PC-3 (cell line): ENCODE measurements at regions not wholly inside any gene's neighbourhood (a gene's known extent, or its start where the extent isn't known, plus 50 kb on each side); places are given as distances from the start of the nearest gene placed in this dataset.

Experiments used
- ATAC-seq: fragments of 200-7000 bp; cut with Tn5 transposase; 2 replicates; pipeline ENCODE4 v1.9.1; 2020; ENCODE audit warnings: mild to moderate bottlenecking, moderate library complexity
- BruUV-seq: library from RNA; stranded (reverse); fragments of 400-500 nt; replicated peaks from 2 replicates; lab custom pipeline; 2021; lab: Mats Ljungman, UMichigan
- CTCF ChIA-PET: fragments of 300-600 bp; sonication (Branson Sonifier 250); formaldehyde crosslinking; loops from one replicate; lab custom pipeline; 2022; ENCODE audit warnings: antibody characterized with exemption; lab: Charles Lee
- POLR2A ChIA-PET: fragments of 300-600 bp; sonication (Branson Sonifier 250); formaldehyde crosslinking; loops from one replicate; lab custom pipeline; 2022; ENCODE audit warnings: antibody characterized with exemption; ENCODE audit not compliant: unreplicated experiment; lab: Charles Lee
- DNase-seq: peaks from one replicate; pipeline ENCODE4 v3.0.0-alpha.2; 2015
- H2AFZ ChIP-seq: fragments of 300-600 bp; sonication (generic); 2 replicates; pipeline ENCODE4 v1.6.0; 2016; ENCODE audit warnings: antibody characterized with exemption, low read length
- H3F3A ChIP-seq: fragments of 300-600 bp; sonication (generic); one replicate; pipeline ENCODE4 v1.6.0; 2017; ENCODE audit warnings: antibody characterized with exemption, low read length, control low read depth, mild to moderate bottlenecking; ENCODE audit not compliant: unreplicated experiment
- H3K27ac ChIP-seq: fragments of 300-600 bp; sonication (generic); 2 replicates; pipeline ENCODE4 v1.5.1; 2016; ENCODE audit warnings: mild to moderate bottlenecking, low read length
- H3K27me3 ChIP-seq: fragments of 300-600 bp; sonication (generic); 2 replicates; pipeline ENCODE4 v1.6.1; 2016; ENCODE audit warnings: low read length, mixed read lengths
- H3K36me3 ChIP-seq: fragments of 300-600 bp; sonication (generic); 2 replicates; pipeline ENCODE4 v1.6.1; 2016; ENCODE audit warnings: low read depth, mixed run types, low read length, mixed read lengths
- H3K4me1 ChIP-seq: fragments of 300-600 bp; sonication (generic); 2 replicates; pipeline ENCODE4 v1.5.1; 2016; ENCODE audit warnings: low read length; ENCODE audit not compliant: insufficient read depth
- H3K4me2 ChIP-seq: fragments of 300-600 bp; sonication (generic); 2 replicates; pipeline ENCODE4 v1.6.0; 2016; ENCODE audit warnings: low read length
- H3K4me3 ChIP-seq: fragments of 300-600 bp; sonication (generic); 2 replicates; pipeline ENCODE4 v1.5.1; 2016; ENCODE audit warnings: mild to moderate bottlenecking, low read length, mixed read lengths
- H3K79me2 ChIP-seq: fragments of 300-600 bp; sonication (generic); 2 replicates; pipeline ENCODE4 v1.6.1; 2017; ENCODE audit warnings: low read length, mixed read lengths
- H3K9ac ChIP-seq: fragments of 300-600 bp; sonication (generic); 2 replicates; pipeline ENCODE4 v1.6.0; 2016; ENCODE audit warnings: mild to moderate bottlenecking, low read length
- H3K9me2 ChIP-seq: fragments of 300-600 bp; sonication (generic); replicated peaks from 2 replicates; pipeline ENCODE4 v1.6.1; 2016; ENCODE audit warnings: mixed run types, low read length, mixed read lengths
- H3K9me3 ChIP-seq: fragments of 300-600 bp; sonication (generic); 2 replicates; pipeline ENCODE4 v1.6.1; 2016; ENCODE audit warnings: low read length, mixed read lengths
- H4K20me1 ChIP-seq: fragments of 300-600 bp; sonication (generic); 2 replicates; pipeline ENCODE4 v1.6.1; 2016; ENCODE audit warnings: low read length, mixed read lengths
- CTCF ChIP-seq: fragments of 300-600 bp; sonication (generic); conservative IDR thresholded peaks from 2 replicates; pipeline ENCODE4 v1.5.1; 2017; ENCODE audit warnings: antibody characterized with exemption, low read depth, mild to moderate bottlenecking, low read length
- EZH2 ChIP-seq: fragments of 300-600 bp; sonication (generic); IDR thresholded peaks from one replicate; pipeline ENCODE4 v1.6.1; 2017; ENCODE audit warnings: antibody characterized with exemption, mild to moderate bottlenecking, low read length; ENCODE audit not compliant: unreplicated experiment
- EZH2phosphoT487 ChIP-seq: fragments of 300-600 bp; sonication (generic); IDR thresholded peaks from 2 replicates; pipeline ENCODE4 v1.6.1; 2018; ENCODE audit warnings: mild to moderate bottlenecking, antibody characterized with exemption, low read length, borderline replicate concordance
- intact Hi-C: fragments of 100-400 bp; cut with micrococcal nuclease; formaldehyde crosslinking; loops from 2 replicates; pipeline ENCODE4 v1.9.0; 2023

GRCh38 chr6:163893609-163894189 lies 479.2 kb downstream of the QKI start:
- H3K4me3 ChIP-seq, result no peak overlapping the region
- BruUV-seq, result no TSS peak
- no peaks in the 10 kb centered on the region for H3K4me1 ChIP-seq
- H4K20me1 ChIP-seq, result no peaks in the 10 kb centered on the region
- ATAC-seq, result no peak
- H3K9me2 ChIP-seq, result no peaks in the 10 kb centered on the region
- TF ChIP-seq CTCF (no peak), EZH2 (no peak), EZH2phosphoT487 (no peak)
- no peak overlapping the region for H3K9ac ChIP-seq
- ChIA-PET POLR2A (no interaction called here), CTCF (no interaction called here)
- no peak overlapping the region for H2AFZ ChIP-seq
- no peak overlapping the region for H3K4me2 ChIP-seq
- no peak for DNase-seq
- no peaks in the 10 kb centered on the region for H3F3A ChIP-seq
- H3K36me3 ChIP-seq, result no peaks in the 10 kb centered on the region
- no peaks in the 10 kb centered on the region for H3K9me3 ChIP-seq
- H3K27ac ChIP-seq, result no peak overlapping the region
- intact Hi-C loops, result no loop called here
- no peaks in the 10 kb centered on the region for H3K79me2 ChIP-seq
- H3K27me3 ChIP-seq, result no peaks in the 10 kb centered on the region

- BruUV-seq, result no TSS peak
- CTCF ChIA-PET, result no interaction called here
Observed at GRCh38 chr6:163892824-163893561, 478.5 kb downstream of the QKI start.

More at GRCh38 chr6:163892824-163893561, 478.5 kb downstream of the QKI start:
- Histone ChIP-seq H3K4me2 (no peak overlapping the region), H3K27me3 (no peaks in the 10 kb centered on the region), H3K27ac (no peak overlapping the region), H4K20me1 (no peaks in the 10 kb centered on the region), H3F3A (no peaks in the 10 kb centered on the region), H3K9ac (no peak overlapping the region), H2AFZ (no peak overlapping the region), H3K4me1 (no peaks in the 10 kb centered on the region), H3K79me2 (no peaks in the 10 kb centered on the region), H3K36me3 (no peaks in the 10 kb centered on the region), H3K9me3 (no peaks in the 10 kb centered on the region), H3K4me3 (no peak overlapping the region), H3K9me2 (no peaks in the 10 kb centered on the region)
- POLR2A ChIA-PET, result no interaction called here
- ATAC-seq (no peak), DNase-seq (no peak)
- no peak for TF ChIP-seq EZH2phosphoT487
- TF ChIP-seq EZH2, result no peak
- TF ChIP-seq CTCF, result no peak
- intact Hi-C loops, result no loop called here
